Neural crest cell (in vitro differentiated cells): ENCODE measurements at regions not wholly inside any gene's neighbourhood (a gene's known extent, or its start where the extent isn't known, plus 50 kb on each side); places are given as distances from the start of the nearest gene placed in this dataset.

Experiments
- DNase-seq: peaks from one replicate; pipeline ENCODE4 v3.0.0; 2021; ENCODE audit warnings: low read depth, mixed read lengths, low spot score
- H3K27ac Mint-ChIP-seq: one replicate; pipeline ENCODE4 v1.8.0; 2021; ENCODE audit warnings: mild to moderate bottlenecking, mixed read lengths; ENCODE audit not compliant: unreplicated experiment
- H3K27me3 Mint-ChIP-seq: 2 replicates; pipeline ENCODE4 v1.8.0; 2021; ENCODE audit warnings: low read depth, mild to moderate bottlenecking, mixed read lengths
- H3K36me3 Mint-ChIP-seq: 2 replicates; pipeline ENCODE4 v1.8.0; 2021; ENCODE audit warnings: low read depth, mild to moderate bottlenecking, mixed read lengths
- H3K4me1 Mint-ChIP-seq: 2 replicates; pipeline ENCODE4 v1.8.0; 2021; ENCODE audit warnings: mixed read lengths
- H3K4me3 Mint-ChIP-seq: one replicate; pipeline ENCODE4 v1.8.0; 2021; ENCODE audit warnings: mild to moderate bottlenecking, mixed read lengths
- H3K9me3 Mint-ChIP-seq: 2 replicates; pipeline ENCODE4 v1.8.0; 2021; ENCODE audit warnings: mixed read lengths
- CTCF ChIP-seq: fragments of 200-600 bp; sonication (generic); conservative IDR thresholded peaks from 2 replicates; pipeline ENCODE4 v1.5.0; 2021; ENCODE audit warnings: antibody characterized with exemption, mild to moderate bottlenecking

DNA sequence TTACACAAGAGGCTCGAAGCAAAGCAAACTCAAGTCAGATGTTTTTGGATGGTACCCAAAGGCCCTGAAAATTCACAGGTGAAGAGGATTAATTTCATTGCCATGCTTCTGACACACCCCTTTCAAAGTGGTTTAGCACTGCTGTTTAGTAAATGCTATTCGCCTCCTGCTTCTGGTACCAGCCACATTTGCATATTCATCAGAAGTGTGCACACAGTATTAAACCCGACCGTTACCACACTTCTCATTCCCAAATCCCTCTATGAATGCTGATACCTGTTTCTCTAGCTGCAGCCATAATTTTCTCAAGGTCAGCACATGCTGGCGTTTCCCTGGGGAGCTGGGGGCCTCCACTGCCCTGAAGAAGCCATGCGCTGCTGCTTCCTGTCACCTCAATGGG, 179.8 kb upstream of the DAB1 start:
- no peaks in the 10 kb centered on the region for H3K27me3 Mint-ChIP-seq
- H3K36me3 Mint-ChIP-seq = no peaks in the 10 kb centered on the region
- no peak overlapping the region for H3K4me3 Mint-ChIP-seq
- no peak overlapping the region for H3K27ac Mint-ChIP-seq
- H3K4me1 Mint-ChIP-seq = peaks cover 24% of the 10 kb centered on the region
- no peaks in the 10 kb centered on the region for H3K9me3 Mint-ChIP-seq
- no peak for TF ChIP-seq CTCF
- no peak for DNase-seq

- Mint-ChIP-seq H3K4me1 (peaks cover 35% of the 10 kb centered on the region), H3K36me3 (no peaks in the 10 kb centered on the region), H3K27ac (no peak overlapping the region), H3K9me3 (peaks cover 2% of the 10 kb centered on the region), H3K27me3 (no peaks in the 10 kb centered on the region), H3K4me3 (no peak overlapping the region)
- no peak for TF ChIP-seq CTCF
- no peak for DNase-seq
These were observed 176.6 kb upstream of the DAB1 start for GRCh38 chr1:57600424-57600823.

GRCh38 chr1:57599236-57599994, 175.6 kb upstream of the DAB1 start:
- H3K27me3 Mint-ChIP-seq = no peaks in the 10 kb centered on the region
- no peak overlapping the region for H3K4me3 Mint-ChIP-seq
- peaks cover 2% of the 10 kb centered on the region for H3K9me3 Mint-ChIP-seq
- no peak for DNase-seq
- no peaks in the 10 kb centered on the region for H3K36me3 Mint-ChIP-seq
- no peak for TF ChIP-seq CTCF
- no peak overlapping the region for H3K27ac Mint-ChIP-seq
- peaks cover 35% of the 10 kb centered on the region for H3K4me1 Mint-ChIP-seq

DNA sequence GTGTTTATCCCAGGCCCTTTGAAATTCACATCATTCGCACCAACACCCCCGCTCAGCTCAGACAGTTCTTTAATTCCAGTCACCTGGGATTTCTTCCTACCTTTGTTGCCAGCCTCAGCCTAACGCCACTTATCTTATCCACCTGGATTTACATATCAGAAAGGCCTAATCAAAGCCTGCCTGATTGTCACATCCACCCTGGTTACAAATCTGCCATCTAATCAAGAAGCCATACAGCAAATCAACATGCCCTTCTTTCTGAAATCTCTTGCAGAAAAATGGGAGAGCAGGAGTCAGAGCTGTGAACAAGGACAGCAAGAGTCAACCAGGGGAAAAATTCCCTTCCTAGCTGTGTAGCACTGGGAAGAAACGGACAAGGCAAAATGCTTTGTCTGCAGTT, 173.2 kb upstream of the DAB1 start:
- no peaks in the 10 kb centered on the region for H3K36me3 Mint-ChIP-seq
- no peaks in the 10 kb centered on the region for H3K27me3 Mint-ChIP-seq
- H3K9me3 Mint-ChIP-seq = peaks cover 5% of the 10 kb centered on the region
- H3K27ac Mint-ChIP-seq = peak overlapping the region; percentile 70
- H3K4me1 Mint-ChIP-seq = peaks cover 35% of the 10 kb centered on the region
- no peak for DNase-seq
- TF ChIP-seq CTCF = no peak
- H3K4me3 Mint-ChIP-seq = no peak overlapping the region

DNA sequence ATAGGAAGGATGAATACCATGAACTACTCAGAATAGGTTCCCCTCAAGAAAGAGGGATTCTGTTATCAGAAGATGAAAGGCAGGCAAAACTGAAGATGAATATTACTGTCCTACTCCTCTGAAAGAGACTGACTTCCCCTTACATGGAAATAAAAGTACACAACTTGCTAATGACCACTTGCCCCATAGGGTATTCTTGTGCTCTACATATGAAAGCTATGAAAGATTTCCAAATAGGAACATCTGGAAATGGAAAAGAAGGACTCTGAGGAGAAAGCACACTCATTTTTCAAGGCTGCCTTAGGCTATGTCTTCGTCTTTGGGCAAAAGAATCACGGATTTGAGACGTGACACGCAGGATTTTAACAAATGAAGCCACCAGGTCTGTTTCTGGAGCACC, 170.1 kb upstream of the DAB1 start:
- Mint-ChIP-seq H3K4me3 (no peak overlapping the region), H3K27me3 (no peaks in the 10 kb centered on the region), H3K9me3 (peaks cover 5% of the 10 kb centered on the region), H3K27ac (no peak overlapping the region), H3K4me1 (peaks cover 14% of the 10 kb centered on the region), H3K36me3 (no peaks in the 10 kb centered on the region)
- DNase-seq = no peak
- no peak for TF ChIP-seq CTCF
